ENCODE measurements at regions not wholly inside any gene's neighbourhood (a gene's known extent, or its start where the extent isn't known, plus 50 kb on each side); places are given as distances from the start of the nearest gene placed in this dataset.

DNA sequence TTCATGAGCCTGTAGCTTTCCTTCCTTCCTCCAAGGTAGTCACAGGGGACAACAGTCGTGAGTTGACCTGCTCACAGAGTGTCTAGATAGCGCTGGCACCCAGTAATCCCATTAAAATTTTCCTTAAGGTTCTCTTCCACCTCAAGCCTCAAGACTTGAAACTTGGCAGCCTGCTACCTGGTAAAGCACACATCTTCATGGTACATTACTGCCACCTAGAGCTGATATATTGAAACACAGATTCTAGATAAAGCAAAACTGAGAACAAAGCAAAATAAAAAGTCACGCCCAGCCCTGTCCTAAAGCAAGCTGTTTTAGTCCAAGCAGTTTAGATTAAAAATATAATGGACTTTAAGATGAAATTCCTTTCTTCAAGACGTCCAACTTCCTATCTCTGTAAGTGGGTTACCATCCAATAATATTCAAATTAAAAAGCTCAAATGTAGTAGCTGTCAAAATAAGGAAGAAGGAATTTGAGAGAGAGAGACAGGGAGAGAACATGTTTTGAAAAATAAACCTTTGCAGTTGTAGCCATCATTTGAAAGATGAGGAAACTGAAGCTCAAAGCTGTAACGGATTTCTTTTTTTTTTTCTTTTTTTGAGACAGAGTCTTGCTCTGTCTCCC, 50.7 kb upstream of the CD83 start:
- DNase-seq: no peak

DNA sequence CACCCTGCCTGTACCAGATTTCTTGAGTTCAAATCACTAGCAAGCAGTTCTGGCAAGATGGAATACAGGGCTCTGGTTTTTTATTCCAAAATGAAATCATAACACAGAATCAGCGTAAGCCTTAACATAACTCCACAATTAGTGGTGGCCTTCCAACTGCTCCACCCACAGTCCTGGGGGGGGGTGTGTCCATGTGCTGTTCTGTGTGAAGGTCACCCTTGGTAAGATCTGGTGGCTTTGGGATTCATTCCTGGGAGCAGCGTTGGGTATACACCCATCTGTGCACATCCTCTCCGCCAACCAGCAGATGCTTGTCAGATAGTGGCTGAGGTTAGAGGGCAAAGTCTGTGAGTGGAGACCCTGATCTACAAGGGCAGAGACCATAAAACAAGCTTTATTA, 49.9 kb upstream of the CD83 start:
- DNase-seq: no peak
